ENCODE measurements at regions not wholly inside any gene's neighbourhood (a gene's known extent, or its start where the extent isn't known, plus 50 kb on each side); places are given as distances from the start of the nearest gene placed in this dataset.
"Not testable (repeated sequence)": the region's sequence is repeated elsewhere in the genome, so short reads cannot be mapped to it uniquely, and the experiment has no call there.

DNA sequence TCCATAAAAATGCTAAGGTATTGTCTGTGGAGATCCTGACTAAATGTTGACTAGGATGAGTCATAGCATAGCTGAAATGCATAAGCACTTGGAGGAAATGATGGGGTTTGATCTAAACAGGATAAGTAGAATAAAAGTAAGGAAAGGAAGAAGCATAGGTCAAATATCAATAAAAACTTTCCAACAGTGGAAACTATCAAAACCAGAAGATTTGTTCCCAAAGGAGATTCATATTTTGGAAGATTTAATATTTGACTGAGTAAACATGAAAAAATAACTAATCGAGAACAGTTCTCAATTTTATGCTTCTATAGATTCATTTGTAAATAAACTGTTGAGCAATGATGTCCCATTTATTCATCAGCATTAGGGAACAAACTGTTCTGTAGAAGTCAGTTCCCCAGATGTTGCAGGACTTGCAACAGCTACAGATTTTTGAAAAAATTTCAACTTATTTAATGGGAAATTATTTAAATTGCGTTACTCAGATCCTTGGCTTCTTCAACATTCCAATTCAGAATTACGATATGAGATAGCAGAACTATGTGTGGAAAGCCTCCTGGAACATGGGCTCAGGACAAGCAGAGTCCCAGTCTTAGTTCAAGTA lies 133.7 kb upstream of the TBX18 start:
- DNase-seq (ENCODE audit: low read depth, low spot score), result peak; percentile 10
- TF ChIP-seq, protein P1, sequence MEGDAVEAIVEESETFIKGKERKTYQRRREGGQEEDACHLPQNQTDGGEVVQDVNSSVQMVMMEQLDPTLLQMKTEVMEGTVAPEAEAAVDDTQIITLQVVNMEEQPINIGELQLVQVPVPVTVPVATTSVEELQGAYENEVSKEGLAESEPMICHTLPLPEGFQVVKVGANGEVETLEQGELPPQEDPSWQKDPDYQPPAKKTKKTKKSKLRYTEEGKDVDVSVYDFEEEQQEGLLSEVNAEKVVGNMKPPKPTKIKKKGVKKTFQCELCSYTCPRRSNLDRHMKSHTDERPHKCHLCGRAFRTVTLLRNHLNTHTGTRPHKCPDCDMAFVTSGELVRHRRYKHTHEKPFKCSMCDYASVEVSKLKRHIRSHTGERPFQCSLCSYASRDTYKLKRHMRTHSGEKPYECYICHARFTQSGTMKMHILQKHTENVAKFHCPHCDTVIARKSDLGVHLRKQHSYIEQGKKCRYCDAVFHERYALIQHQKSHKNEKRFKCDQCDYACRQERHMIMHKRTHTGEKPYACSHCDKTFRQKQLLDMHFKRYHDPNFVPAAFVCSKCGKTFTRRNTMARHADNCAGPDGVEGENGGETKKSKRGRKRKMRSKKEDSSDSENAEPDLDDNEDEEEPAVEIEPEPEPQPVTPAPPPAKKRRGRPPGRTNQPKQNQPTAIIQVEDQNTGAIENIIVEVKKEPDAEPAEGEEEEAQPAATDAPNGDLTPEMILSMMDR (IDR thresholded peaks at IDR 0.05; ENCODE audit: insufficient read depth, low read length, missing control alignments), result no peak
- ChIA-PET CTCF (no interaction called here), POLR2A (no interaction called here)
- H3K4me3 ChIP-seq (ENCODE audit: low read depth, low read length), result no peak overlapping the region

- POLR2A ChIA-PET, result no interaction called here
- DNase-seq (ENCODE audit: low read depth, low spot score), result no peak
- TF ChIP-seq, protein P1 (IDR thresholded peaks at IDR 0.05; ENCODE audit: insufficient read depth, low read length, missing control alignments), result no peak
- H3K4me3 ChIP-seq (ENCODE audit: low read depth, low read length), result no peak overlapping the region
- CTCF ChIA-PET, result no interaction called here
Observed at GRCh38 chr6:84897011-84897410, 132.6 kb upstream of the TBX18 start.

DNA sequence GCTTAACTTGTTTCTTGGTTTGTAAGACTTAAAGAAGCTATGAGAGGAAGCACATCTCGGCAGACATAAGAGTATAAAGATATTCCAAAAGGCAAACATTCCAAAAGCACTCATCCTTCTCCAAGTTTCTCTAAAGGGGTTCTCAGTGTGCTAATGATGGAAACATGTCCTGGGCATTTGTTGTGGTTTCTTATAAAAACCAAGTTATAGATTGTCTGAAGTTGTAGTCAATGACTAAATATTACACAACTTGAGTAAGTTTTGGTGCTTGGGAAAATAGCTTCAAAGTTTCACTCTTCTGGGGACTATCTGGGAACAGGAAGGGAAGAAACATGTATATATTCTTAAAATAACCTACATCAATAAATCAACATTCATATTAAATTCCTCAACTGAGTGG lies 128.3 kb upstream of the TBX18 start:
- POLR2A ChIA-PET, result no interaction called here
- TF ChIP-seq, protein P1 (IDR thresholded peaks at IDR 0.05; ENCODE audit: insufficient read depth, low read length, missing control alignments), result no peak
- peak; percentile 55 for DNase-seq (ENCODE audit: low read depth, low spot score)
- H3K4me3 ChIP-seq (ENCODE audit: low read depth, low read length), result no peak overlapping the region
- CTCF ChIA-PET, result no interaction called here

- ChIA-PET POLR2A (no interaction called here), CTCF (interaction anchor here (0.9 kb wide), 1 partner anchor 141 kb away, joined by 3 read pairs; no protein-coding TSS in a partner anchor)
Observed at GRCh38 chr6:84882768-84883766, 118.7 kb upstream of the TBX18 start.

DNA sequence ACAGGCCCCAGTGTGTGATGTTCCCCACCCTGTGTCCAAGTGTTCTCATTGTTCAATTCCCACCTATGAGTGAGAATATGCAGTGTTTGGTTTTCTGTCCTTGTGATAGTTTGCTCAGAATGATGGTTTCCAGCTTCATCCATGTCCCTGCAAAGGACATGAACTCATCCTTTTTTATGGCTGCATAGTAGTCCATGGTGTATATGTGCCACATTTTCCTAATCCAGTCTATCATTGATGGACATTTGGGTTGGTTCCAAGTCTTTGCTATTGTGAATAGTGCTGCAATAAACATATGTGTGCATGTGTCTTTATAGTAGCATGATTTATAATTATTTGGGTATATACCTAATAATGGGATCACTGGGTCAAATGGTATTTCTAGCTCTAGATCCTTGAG lies 115.0 kb upstream of the TBX18 start:
- DNase-seq (ENCODE audit: low read depth, low spot score); H3K4me3 ChIP-seq (ENCODE audit: low read depth, low read length); CTCF ChIA-PET; POLR2A ChIA-PET: not testable (repeated sequence)

More at GRCh38 chr6:84882768-84883766, 118.7 kb upstream of the TBX18 start:
- no peak for DNase-seq (ENCODE audit: low read depth, low spot score)
- H3K4me3 ChIP-seq (ENCODE audit: low read depth, low read length), result no peak overlapping the region
- TF ChIP-seq, protein P1 (IDR thresholded peaks at IDR 0.05; ENCODE audit: insufficient read depth, low read length, missing control alignments), result no peak

GRCh38 chr6:84877515-84878210 lies 113.3 kb upstream of the TBX18 start:
- H3K4me3 ChIP-seq (ENCODE audit: low read depth, low read length), result no peak overlapping the region
- no peak for DNase-seq (ENCODE audit: low read depth, low spot score)
- TF ChIP-seq, protein P1 (IDR thresholded peaks at IDR 0.05; ENCODE audit: insufficient read depth, low read length, missing control alignments), result no peak
- POLR2A ChIA-PET, result no interaction called here
- CTCF ChIA-PET, result no interaction called here

All from AG04449 (cell line).